GM21576 (cell line): ENCODE measurements at regions not wholly inside any gene's neighbourhood (a gene's known extent, or its start where the extent isn't known, plus 50 kb on each side); places are given as distances from the start of the nearest gene placed in this dataset.

ENCODE experiments used
- ATAC-seq: cut with Tn5 transposase; IDR thresholded peaks from one replicate; pipeline ENCODE4 v1.9.1; 2021; ENCODE audit warnings: mild to moderate bottlenecking, moderate library complexity; ENCODE audit not compliant: unreplicated experiment

GRCh38 chr2:42888321-42889245 lies 96.2 kb upstream of the HAAO start:
- no peak for ATAC-seq

- ATAC-seq: no peak
Measured at GRCh38 chr2:42886921-42887320, 94.5 kb upstream of the HAAO start.

GRCh38 chr2:42882756-42883155 lies 90.4 kb upstream of the HAAO start:
- no peak for ATAC-seq

- no peak for ATAC-seq
Measured at GRCh38 chr2:42881732-42882131, 89.3 kb upstream of the HAAO start.

GRCh38 chr2:42880738-42881690 lies 88.6 kb upstream of the HAAO start:
- ATAC-seq: no peak

- ATAC-seq: no peak
Measured at GRCh38 chr2:42879913-42880737, 87.7 kb upstream of the HAAO start.

- no peak for ATAC-seq
Measured at GRCh38 chr2:42879121-42879705, 86.8 kb upstream of the HAAO start.

GRCh38 chr2:42878581-42878980 lies 86.2 kb upstream of the HAAO start:
- no peak for ATAC-seq

- no peak for ATAC-seq
Measured at GRCh38 chr2:42877936-42878335, 85.6 kb upstream of the HAAO start.

GRCh38 chr2:42877511-42877910 lies 85.1 kb upstream of the HAAO start:
- ATAC-seq: no peak

GRCh38 chr2:42876326-42876751 lies 84.0 kb upstream of the HAAO start:
- ATAC-seq: no peak

- ATAC-seq: no peak
Measured at GRCh38 chr2:42875880-42876279, 83.5 kb upstream of the HAAO start.

- no peak for ATAC-seq
Measured at GRCh38 chr2:42874949-42875801, 82.8 kb upstream of the HAAO start.

GRCh38 chr2:42872721-42873120 lies 80.3 kb upstream of the HAAO start:
- ATAC-seq: no peak

GRCh38 chr2:42871372-42871771 lies 79.0 kb upstream of the HAAO start:
- ATAC-seq: no peak

GRCh38 chr2:42868874-42869273 lies 76.5 kb upstream of the HAAO start:
- ATAC-seq: no peak

- ATAC-seq: no peak
Measured at GRCh38 chr2:42868096-42868495, 75.7 kb upstream of the HAAO start.

GRCh38 chr2:42867093-42868065 lies 75.0 kb upstream of the HAAO start:
- ATAC-seq: no peak
